Stomach (tissue), 8 donors: ENCODE measurements at regions not wholly inside any gene's neighbourhood (a gene's known extent, or its start where the extent isn't known, plus 50 kb on each side); places are given as distances from the start of the nearest gene placed in this dataset.
"Not testable (repeated sequence)": the region's sequence is repeated elsewhere in the genome, so short reads cannot be mapped to it uniquely, and the experiment has no call there.

Experiments used
- DNase-seq, 2 donors: peaks; one replicate each; pipeline versions ENCODE4 v3.0.0 to v3.0.0-alpha.2; 2013 to 2019
- H3K27ac ChIP-seq, 5 donors: fragments of 200-600 bp in 4 of 5; sonication (generic) in 4 of 5; one replicate each; pipeline ENCODE4 v1.5.1; 2013 to 2019; ENCODE audit warnings: mild to moderate bottlenecking in 1 of 5, moderate library complexity in 1 of 5
- H3K27me3 ChIP-seq, 3 donors: fragments of 200-600 bp; sonication (generic); one replicate each; pipeline ENCODE4 v1.5.1; 2017 to 2019; ENCODE audit warnings: mixed run types in 1 of 3
- H3K36me3 ChIP-seq, 4 donors: fragments of 200-600 bp; sonication (generic); 1 replicate in 3 of 4; 2 replicates in 1 of 4; pipeline ENCODE4 v1.5.1; 2016 to 2019
- H3K4me1 ChIP-seq, 4 donors: fragments of 200-600 bp; sonication (generic); one replicate each; pipeline ENCODE4 v1.5.1; 2016 to 2019
- H3K4me3 ChIP-seq, 4 donors: fragments of 200-600 bp; sonication (generic) in 3 of 4; one replicate each; pipeline ENCODE4 v1.5.1; 2016 to 2019; ENCODE audit warnings: mild to moderate bottlenecking in 1 of 4
- H3K9me3 ChIP-seq, 4 donors: fragments of 200-600 bp; sonication (generic); one replicate each; pipeline ENCODE4 v1.5.1; 2016 to 2019
- EP300 ChIP-seq: sonication (generic); formaldehyde crosslinking; IDR thresholded peaks from one replicate; pipeline ENCODE4 v1.6.1; 2017; ENCODE audit warnings: antibody characterized with exemption
- POLR2A ChIP-seq, 4 donors: fragments of 450-650 bp; IDR thresholded peaks; one replicate each; pipeline ENCODE4 v1.6.1; 2016; ENCODE audit warnings: antibody characterized with exemption in 4 of 4, control low read depth in 2 of 4, mild to moderate bottlenecking in 1 of 4, moderate library complexity in 1 of 4
- POLR2AphosphoS5 ChIP-seq, 3 donors: sonication (generic); formaldehyde crosslinking; IDR thresholded peaks; one replicate each; pipeline ENCODE4 v1.6.1; 2016; ENCODE audit warnings: antibody characterized with exemption in 3 of 3
- WGBS, 5 donors: extraction: QIAGEN DNeasy Blood & Tissue Kit in 3 of 5; methylation state at CpG; one replicate each; pipeline versions ENCODE4 v1.1.5 to v1.1.7; 2013 to 2018; 5-methylcytosine and 5-hydroxymethylcytosine counted together
- intact Hi-C: fragments of 100-400 bp; cut with DNase I; formaldehyde crosslinking; loops from one replicate; pipeline ENCODE4 v1.15.1; 2023; ENCODE audit warnings: low total_unique reads
- TF ChIP-seq, protein P1 (sequence below), 7 experiments: fragments of 450-650 bp in 4 of 7; fragments of 200-600 bp in 3 of 7; sonication (generic) in 3 of 7; IDR thresholded peaks; one replicate each; pipeline ENCODE4 v1.5.1; 2016 to 2019; ENCODE audit warnings: antibody characterized with exemption in 7 of 7, control low read depth in 2 of 7, mild to moderate bottlenecking in 1 of 7
- donor health status: healthy with polysubstance abuse.
- donor health status: Bipolar disorder and iron deficiency.
- donor health status: healthy.

DNA sequence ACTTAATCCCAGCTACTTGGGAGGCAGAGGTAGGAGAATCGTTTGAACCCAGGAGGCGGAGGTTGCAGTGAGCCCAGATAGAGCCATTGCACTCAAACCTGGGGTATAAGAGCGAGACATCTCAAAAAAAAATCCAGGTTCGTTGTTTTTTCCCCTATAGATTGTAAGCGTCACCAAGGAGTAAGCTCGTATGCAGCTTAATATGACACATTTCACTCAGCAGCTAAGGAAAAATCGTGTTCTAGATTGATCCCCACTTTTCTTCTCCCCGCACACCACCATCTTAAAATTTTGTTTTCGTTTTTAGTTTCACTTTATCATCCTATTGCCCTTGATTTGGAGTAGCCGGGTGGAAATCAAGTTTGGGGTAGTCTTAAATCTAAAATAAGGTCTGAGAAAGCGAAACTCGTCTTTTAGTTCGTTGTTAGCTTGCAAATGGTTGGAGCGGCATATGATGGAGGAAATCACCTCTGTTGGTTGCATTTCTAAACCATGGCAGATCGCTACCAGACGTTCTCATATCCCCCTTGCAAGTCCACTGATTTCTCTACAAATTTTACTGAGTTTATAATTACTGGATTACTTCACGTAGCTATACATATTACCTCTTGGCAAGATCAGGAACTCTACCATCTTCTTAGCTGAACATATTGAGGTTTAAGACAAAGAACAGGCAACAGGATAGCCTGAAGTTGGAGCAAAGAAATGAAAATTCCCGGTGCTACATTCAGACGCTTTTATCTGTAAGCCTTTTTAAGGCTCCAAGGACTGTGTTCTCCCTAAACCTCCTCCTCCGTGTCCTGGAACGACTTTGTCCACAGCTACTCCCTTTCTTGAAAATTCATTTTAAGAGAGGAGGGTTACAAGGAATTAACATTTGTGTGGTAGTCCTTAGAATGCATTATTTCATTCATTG lies 91.1 kb upstream of the BTN3A2 start:
- no peak for TF ChIP-seq POLR2AphosphoS5 (IDR thresholded peaks at IDR 0.05)
- no peak for TF ChIP-seq POLR2A (IDR thresholded peaks at IDR 0.05)
- TF ChIP-seq, protein P1, sequence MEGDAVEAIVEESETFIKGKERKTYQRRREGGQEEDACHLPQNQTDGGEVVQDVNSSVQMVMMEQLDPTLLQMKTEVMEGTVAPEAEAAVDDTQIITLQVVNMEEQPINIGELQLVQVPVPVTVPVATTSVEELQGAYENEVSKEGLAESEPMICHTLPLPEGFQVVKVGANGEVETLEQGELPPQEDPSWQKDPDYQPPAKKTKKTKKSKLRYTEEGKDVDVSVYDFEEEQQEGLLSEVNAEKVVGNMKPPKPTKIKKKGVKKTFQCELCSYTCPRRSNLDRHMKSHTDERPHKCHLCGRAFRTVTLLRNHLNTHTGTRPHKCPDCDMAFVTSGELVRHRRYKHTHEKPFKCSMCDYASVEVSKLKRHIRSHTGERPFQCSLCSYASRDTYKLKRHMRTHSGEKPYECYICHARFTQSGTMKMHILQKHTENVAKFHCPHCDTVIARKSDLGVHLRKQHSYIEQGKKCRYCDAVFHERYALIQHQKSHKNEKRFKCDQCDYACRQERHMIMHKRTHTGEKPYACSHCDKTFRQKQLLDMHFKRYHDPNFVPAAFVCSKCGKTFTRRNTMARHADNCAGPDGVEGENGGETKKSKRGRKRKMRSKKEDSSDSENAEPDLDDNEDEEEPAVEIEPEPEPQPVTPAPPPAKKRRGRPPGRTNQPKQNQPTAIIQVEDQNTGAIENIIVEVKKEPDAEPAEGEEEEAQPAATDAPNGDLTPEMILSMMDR (IDR thresholded peaks at IDR 0.05), result no peak
- TF ChIP-seq EP300, result no peak
- DNase-seq, result peak in 1 of 2 donors; percentile 71
- Histone ChIP-seq H3K9me3 (no peaks in the 10 kb centered on the region), H3K36me3 (no peaks in the 10 kb centered on the region), H3K27ac (peak overlapping the region; percentile 86 to 93 (median 89)), H3K27me3 (peaks cover 0 to 78% (median 27%) of the 10 kb centered on the region in 3 donors), H3K4me1 (peaks cover 0 to 41% (median 29%) of the 10 kb centered on the region in 4 donors), H3K4me3 (peak overlapping the region; percentile 41 to 51 (median 46))
- intact Hi-C loops, result no loop called here
- 16 to 27% (median 20%) methylated on average over 21 of the region's 21 CpGs for WGBS, 5 donors

DNA sequence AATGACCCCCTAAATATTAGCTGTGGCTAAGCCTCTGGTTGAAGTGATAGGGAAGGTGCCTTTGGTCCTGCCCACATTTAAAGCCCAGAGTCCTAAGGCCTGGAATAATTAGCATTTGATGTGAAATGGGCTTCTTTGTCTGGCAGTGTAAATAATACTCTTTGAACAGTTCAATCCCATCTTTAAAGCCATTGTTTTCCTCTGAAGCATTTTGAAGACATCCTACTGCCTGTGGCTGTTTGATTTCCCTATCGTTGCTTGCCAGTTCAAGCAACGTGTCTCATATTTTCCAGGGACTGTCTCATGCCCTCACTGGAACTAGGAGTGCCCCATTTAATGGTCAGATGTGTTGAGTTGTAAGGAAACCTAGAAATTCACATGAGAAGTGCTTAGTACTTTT lies 89.3 kb upstream of the BTN3A2 start:
- intact Hi-C loops, result no loop called here
- H3K4me1 ChIP-seq, result peaks cover 0 to 37% (median 28%) of the 10 kb centered on the region in 4 donors
- DNase-seq, result no peak
- H3K4me3 ChIP-seq, result no peak overlapping the region
- 69 to 85% (median 79%) methylated on average over 2 of the region's 2 CpGs for WGBS, 5 donors
- no peaks in the 10 kb centered on the region for H3K9me3 ChIP-seq
- no peak overlapping the region for H3K27ac ChIP-seq
- H3K27me3 ChIP-seq, result peaks cover 0 to 62% (median 27%) of the 10 kb centered on the region in 3 donors
- peaks cover 0 to 2% (median under 1%) of the 10 kb centered on the region in 4 donors for H3K36me3 ChIP-seq
- TF ChIP-seq POLR2AphosphoS5 (IDR thresholded peaks at IDR 0.05) (no peak), EP300 (no peak), POLR2A (IDR thresholded peaks at IDR 0.05) (no peak)
- TF ChIP-seq, protein P1 (IDR thresholded peaks at IDR 0.05), result no peak

DNA sequence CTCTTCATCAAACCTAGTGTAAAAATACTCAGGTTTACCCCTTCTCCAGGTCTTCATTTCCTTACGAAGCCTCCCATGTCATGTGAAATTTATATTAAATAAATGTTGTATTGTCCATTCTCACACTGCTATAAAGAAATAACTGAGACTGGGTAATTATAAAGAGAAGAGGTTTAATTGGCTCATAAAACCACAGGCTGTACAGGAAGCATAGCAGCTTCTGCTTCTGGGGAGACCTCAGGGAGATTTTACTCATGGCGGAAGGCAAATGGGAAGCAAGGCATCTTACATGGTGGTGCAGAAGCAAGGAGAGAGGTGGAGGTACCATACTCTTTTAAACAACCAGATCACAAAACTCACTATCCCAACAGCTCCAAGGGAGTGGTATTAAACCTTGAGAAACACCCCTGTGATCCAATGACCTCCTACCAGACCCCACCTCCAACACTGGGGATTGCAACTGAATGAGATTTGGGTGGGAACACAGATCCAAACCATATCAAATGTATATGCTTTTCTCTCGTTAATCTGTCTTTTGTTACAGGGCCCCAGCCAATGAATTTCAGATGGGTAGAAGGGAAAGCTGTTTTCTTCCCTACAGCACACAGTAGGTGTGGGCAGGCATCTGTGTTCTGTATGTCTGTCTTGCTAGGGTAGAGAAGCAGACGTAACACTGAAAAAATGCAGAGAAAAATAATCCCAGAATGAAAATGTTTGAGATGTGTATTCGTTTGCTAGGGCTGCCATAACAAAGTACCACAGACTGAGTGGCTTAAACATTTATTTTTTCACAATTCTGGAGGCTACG lies 88.0 kb upstream of the BTN3A2 start:
- intact Hi-C loops, result no loop called here
- H3K27ac ChIP-seq, result no peak overlapping the region
- 80 to 88% (median 81%) methylated on average over 6 of the region's 6 CpGs for WGBS, 5 donors
- H3K36me3 ChIP-seq, result peaks cover 0 to 7% (median 3%) of the 10 kb centered on the region in 4 donors
- peaks cover 0 to 49% (median 18%) of the 10 kb centered on the region in 3 donors for H3K27me3 ChIP-seq
- TF ChIP-seq POLR2AphosphoS5 (IDR thresholded peaks at IDR 0.05) (no peak), EP300 (no peak), POLR2A (IDR thresholded peaks at IDR 0.05) (no peak)
- TF ChIP-seq, protein P1 (IDR thresholded peaks at IDR 0.05), result no peak
- no peak overlapping the region for H3K4me3 ChIP-seq
- no peak for DNase-seq
- peaks cover 0 to 27% (median 14%) of the 10 kb centered on the region in 4 donors for H3K4me1 ChIP-seq
- H3K9me3 ChIP-seq, result no peaks in the 10 kb centered on the region

DNA sequence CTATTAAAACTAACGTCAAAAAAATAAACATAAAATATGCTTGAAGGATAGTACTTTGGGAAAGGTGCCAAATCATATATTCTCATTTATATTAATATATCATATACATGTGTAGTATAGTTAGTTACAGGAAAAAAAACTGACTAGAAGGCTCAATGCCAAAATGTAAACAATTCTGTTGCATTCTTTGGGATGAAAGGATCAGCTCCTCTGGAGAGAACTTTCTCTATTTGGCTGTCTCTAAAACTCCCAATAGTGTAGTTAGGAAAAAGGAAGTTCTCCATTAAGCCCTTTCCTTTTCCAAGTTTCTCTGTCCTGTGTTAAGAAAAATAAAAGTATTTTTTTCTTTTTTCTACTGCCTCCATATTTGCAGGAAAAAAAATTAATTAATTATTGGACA lies 86.5 kb upstream of the BTN3A2 start:
- H3K4me3 ChIP-seq, result no peak overlapping the region
- peaks cover 0 to 34% (median 6%) of the 10 kb centered on the region in 3 donors for H3K27me3 ChIP-seq
- H3K9me3 ChIP-seq, result no peaks in the 10 kb centered on the region
- TF ChIP-seq POLR2AphosphoS5 (IDR thresholded peaks at IDR 0.05) (no peak), EP300 (no peak), POLR2A (IDR thresholded peaks at IDR 0.05) (no peak)
- TF ChIP-seq, protein P1 (IDR thresholded peaks at IDR 0.05), result no peak
- intact Hi-C loops, result no loop called here
- WGBS, 5 donors, result 44 to 61% (median 59%) methylated on average over 1 of the region's 1 CpG
- peaks cover 0 to 7% (median 3%) of the 10 kb centered on the region in 4 donors for H3K36me3 ChIP-seq
- H3K27ac ChIP-seq, result no peak overlapping the region
- H3K4me1 ChIP-seq, result peaks cover 0 to 29% (median 8%) of the 10 kb centered on the region in 4 donors
- DNase-seq, result no peak

DNA sequence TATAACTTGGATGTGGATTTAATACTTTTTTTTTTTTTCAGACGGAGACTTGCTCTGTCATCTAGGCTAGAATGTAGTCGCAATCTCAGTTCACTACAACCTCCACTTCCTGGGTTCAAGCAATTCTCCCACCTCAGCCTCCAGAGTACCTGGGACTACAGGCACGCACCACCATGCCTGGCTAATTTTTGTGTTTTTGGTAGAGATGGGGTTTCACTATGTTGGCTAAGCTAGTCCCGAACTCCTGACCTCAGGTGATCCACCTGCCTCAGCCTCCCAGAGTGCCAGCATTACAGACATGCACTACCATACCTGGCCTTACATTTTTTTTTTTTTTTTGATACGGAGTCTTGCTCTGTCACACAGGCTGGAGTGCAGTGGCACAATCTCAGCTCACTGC lies 85.6 kb upstream of the BTN3A2 start:
- H3K4me3 ChIP-seq, H3K27ac ChIP-seq, DNase-seq, H3K36me3 ChIP-seq, H3K9me3 ChIP-seq, intact Hi-C loops: not testable (repeated sequence)
- Histone ChIP-seq H3K4me1 (peaks cover 0 to 30% (median 13%) of the 10 kb centered on the region in 4 donors), H3K27me3 (peaks cover 0 to 25% (median 0%) of the 10 kb centered on the region in 3 donors)
- WGBS, 5 donors, result 88 to 99% (median 94%) methylated on average over 5 of the region's 5 CpGs
